K562 (cell line): ENCODE measurements at regions not wholly inside any gene's neighbourhood (a gene's known extent, or its start where the extent isn't known, plus 50 kb on each side); places are given as distances from the start of the nearest gene placed in this dataset.
A peak's percentile ranks its signal among the peaks of the same experiment; 100 is the strongest.

Source experiments
- ATAC-seq: fragments of 200-7000 bp; cut with Tn5 transposase; 3 replicates; pipeline ENCODE4 v1.9.1; 2020; ENCODE audit warnings: moderate library complexity
- BruUV-seq: library from RNA; stranded (reverse); fragments of 400-500 nt; replicated peaks from 2 replicates; lab custom pipeline; 2021; lab: Mats Ljungman, UMichigan
- CTCF ChIA-PET: fragments of 300-600 bp; formaldehyde crosslinking; extraction: SDS; loops from one replicate; lab custom pipeline; 2021; ENCODE audit warnings: low intra/inter-chr PET ratio; lab: Yijun Ruan, JAX
- POLR2A ChIA-PET: fragments of 300-600, 350-650 bp; sonication (Branson Sonifier 250); formaldehyde crosslinking; extraction: SDS; loops from one replicate; lab custom pipeline; 2021; ENCODE audit warnings: antibody characterized with exemption, inconsistent platforms; lab: Yijun Ruan, JAX
- DNase-seq, 4 experiments: peaks; one replicate each; pipeline versions ENCODE4 v3.0.0 to v3.0.0-alpha.2; 2011 to 2018; ENCODE audit warnings: low spot score in 3 of 4, mixed read lengths in 3 of 4; ENCODE audit errors: extremely low read depth in 1 of 4
- FAIRE-seq: peaks from 2 replicates; lab custom pipeline; 2011; peaks lifted over from hg19 to GRCh38; lab: Jason Lieb, UNC
- H2AFZ ChIP-seq: 2 replicates; pipeline ENCODE4 v1.6.0; 2011; ENCODE audit warnings: low read depth, low read length, control low read depth, inconsistent platforms
- H3K27ac ChIP-seq: fragments of 200-600 bp; 3 replicates; pipeline ENCODE4 v1.8.0; 2011; ENCODE audit warnings: low read depth, mild to moderate bottlenecking, control low read depth, inconsistent platforms, low read length, moderate library complexity, mixed read lengths; ENCODE audit errors: extremely low read depth
- H3K27me3 ChIP-seq, 2 experiments: fragments of 300-600 bp in 1 of 2; 2 replicates in 1 of 2; 3 replicates in 1 of 2; pipeline versions ENCODE4 v1.6.0 to v1.8.0; 2011; ENCODE audit warnings: inconsistent platforms in 2 of 2, low read length in 2 of 2, mild to moderate bottlenecking in 1 of 2, mixed read lengths in 1 of 2, moderate library complexity in 1 of 2; ENCODE audit not compliant: control insufficient read depth in 2 of 2, insufficient read depth in 2 of 2
- H3K36me3 ChIP-seq: fragments of 300-600 bp; 3 replicates; pipeline ENCODE4 v1.8.0; 2011; ENCODE audit warnings: mild to moderate bottlenecking, low read length, inconsistent platforms; ENCODE audit not compliant: control insufficient read depth, insufficient read depth
- H3K4me1 ChIP-seq, 2 experiments: fragments of 200-600 bp in 1 of 2; replicated peaks in 1 of 2; 2 replicates in 1 of 2; 3 replicates in 1 of 2; pipeline versions ENCODE4 v1.5.1 to v1.8.0; 2011; ENCODE audit warnings: inconsistent platforms in 2 of 2, low read length in 2 of 2, mild to moderate bottlenecking in 1 of 2, mixed read lengths in 1 of 2, moderate library complexity in 1 of 2; ENCODE audit not compliant: control insufficient read depth in 2 of 2, insufficient read depth in 2 of 2
- H3K4me2 ChIP-seq: 2 replicates; pipeline ENCODE4 v1.6.1; 2011; ENCODE audit warnings: low read length, control low read depth, inconsistent platforms, mixed read lengths; ENCODE audit not compliant: insufficient read depth
- H3K4me3 ChIP-seq: fragments of 200-600 bp; sonication (generic), shearing (Covaris generic); 2 replicates; pipeline ENCODE4 v1.5.1; 2016; ENCODE audit warnings: control low read depth, inconsistent platforms
- H3K79me2 ChIP-seq: fragments of 200-600 bp; 3 replicates; pipeline ENCODE4 v1.8.0; 2011; ENCODE audit warnings: low read length, inconsistent platforms; ENCODE audit not compliant: control insufficient read depth, insufficient read depth
- H3K9ac ChIP-seq, 2 experiments: 2 replicates each; pipeline versions ENCODE4 v1.6.0 to v1.6.1; 2011; ENCODE audit warnings: low read depth in 2 of 2, low read length in 2 of 2, control low read depth in 1 of 2, inconsistent platforms in 1 of 2, mild to moderate bottlenecking in 1 of 2, mixed read lengths in 1 of 2; ENCODE audit not compliant: insufficient read depth in 1 of 2
- H3K9me1 ChIP-seq: one replicate; pipeline ENCODE4 v1.6.0; 2011; ENCODE audit warnings: inconsistent platforms, mild to moderate bottlenecking, low read length, moderate library complexity; ENCODE audit not compliant: control insufficient read depth, insufficient read depth
- H3K9me3 ChIP-seq: replicated peaks from 2 replicates; pipeline ENCODE4 v1.5.1; 2011; ENCODE audit warnings: low read depth, low read length, inconsistent platforms; ENCODE audit not compliant: control insufficient read depth, insufficient read depth
- H4K20me1 ChIP-seq: replicated peaks from 2 replicates; pipeline ENCODE4 v1.6.1; 2011; ENCODE audit warnings: low read length, inconsistent platforms, mixed read lengths; ENCODE audit not compliant: control insufficient read depth, insufficient read depth
- HEY1 ChIP-seq: fragments of 250-450 bp; sonication (Bioruptor Pico); IDR thresholded peaks from 2 replicates; pipeline ENCODE4 v1.5.0; 2020; ENCODE audit warnings: mild to moderate bottlenecking, moderate library complexity, borderline replicate concordance
- NEUROD1 ChIP-seq: fragments of 150-350 bp; IDR thresholded peaks from 2 replicates; pipeline ENCODE4 v1.6.1; 2014; ENCODE audit warnings: borderline replicate concordance, low read length, low read depth; ENCODE audit not compliant: partially characterized antibody
- NR2C2 ChIP-seq, 2 experiments: fragments of 200-800 bp in 1 of 2; sonication (Bioruptor generic) in 1 of 2; sonication (generic) in 1 of 2; formaldehyde crosslinking in 1 of 2; IDR thresholded peaks; 2 replicates each; pipeline versions ENCODE4 v1.6.1 to v1.8.0; 2016 to 2022; ENCODE audit warnings: mild to moderate bottlenecking in 1 of 2, missing compliant biosample characterization in 1 of 2, missing genetic modification characterization in 1 of 2, missing genetic modification reagents in 1 of 2
- RAD21 ChIP-seq, 2 experiments: fragments of 250-450 bp in 1 of 2; fragments of 450-650 bp in 1 of 2; sonication (Bioruptor Pico) in 1 of 2; formaldehyde crosslinking in 1 of 2; IDR thresholded peaks in 1 of 2; conservative IDR thresholded peaks in 1 of 2; 2 replicates each; pipeline versions ENCODE4 v1.4.0 to v1.8.0; 2020 to 2022; ENCODE audit warnings: mild to moderate bottlenecking in 2 of 2, moderate library complexity in 1 of 2
- RNF2 ChIP-seq: sonication (generic); IDR thresholded peaks from 2 replicates; pipeline ENCODE4 v1.6.1; 2016
- TCFL5 ChIP-seq: fragments of 250-450 bp; sonication (Bioruptor Pico); conservative IDR thresholded peaks from 2 replicates; pipeline ENCODE4 v1.6.1; 2021; ENCODE audit warnings: mild to moderate bottlenecking, moderate library complexity, matching md5 sums
- ZNF644 ChIP-seq: fragments of 200-800 bp; sonication (Bioruptor generic); IDR thresholded peaks from 2 replicates; pipeline ENCODE4 v1.6.1; 2016; ENCODE audit warnings: low read depth, missing genetic modification characterization, missing compliant biosample characterization
- WGBS: fragments of 100-300 bp; shearing (Covaris generic); methylation state at CpG from one replicate; pipeline ENCODE4 v1.1.6; 2016; ENCODE audit warnings: low coverage, mixed read lengths; ENCODE audit not compliant: insufficient coverage; ENCODE audit errors: missing lambda C conversion rate; 5-methylcytosine and 5-hydroxymethylcytosine counted together
- in situ Hi-C: fragments of 300-500 bp; cut with MboI; formaldehyde crosslinking; loops from 4 replicates; pipeline ENCODE4 v1.15.0; 2018; ENCODE audit warnings: inconsistent platforms, mixed read lengths
- intact Hi-C: fragments of 100-400 bp; cut with micrococcal nuclease; formaldehyde crosslinking; loops from 2 replicates; pipeline ENCODE4 v1.14.2; 2022

GRCh38 chr2:15788455-15788829 lies 151.9 kb upstream of the MYCN start:
- DNase-seq, result no peak
- no peaks in the 10 kb centered on the region for H3K9me3 ChIP-seq
- POLR2A ChIA-PET, result interaction anchor here (0.6 kb wide), 1 partner anchor 16 kb away, joined by 3 read pairs; no protein-coding TSS in a partner anchor
- no peak overlapping the region; a peak in 1 of 4 replicates for H3K9ac ChIP-seq
- BruUV-seq, result no TSS peak
- H4K20me1 ChIP-seq, result no peaks in the 10 kb centered on the region
- H3K4me2 ChIP-seq, result no peak overlapping the region
- H3K9me1 ChIP-seq, result no peaks in the 10 kb centered on the region
- TF ChIP-seq RNF2 (no peak), ZNF644 (tag) (no peak), HEY1 (CRISPR knock-in tag) (no peak), NR2C2 (CRISPR knock-in tag; IDR thresholded peaks at IDR 0.05) (no peak), NR2C2 (tag; IDR thresholded peaks at IDR 0.05) (0 out of 2 replicates have a peak, but pooled peaks have one; percentile 13), RAD21 (CRISPR knock-in tag; conservative IDR thresholded peaks at IDR 0.05 in 1 of 2, IDR thresholded peaks at IDR 0.05 in 1 of 2) (no peak), TCFL5 (no peak), NEUROD1 (no peak)
- H3K27me3 ChIP-seq, result peaks cover 6 to 44% of the 10 kb centered on the region in 2 experiments; a peak in 4 of 5 replicates
- no peak for ATAC-seq
- no peak overlapping the region for H2AFZ ChIP-seq
- intact Hi-C loops, result no loop called here
- H3K36me3 ChIP-seq, result no peaks in the 10 kb centered on the region
- FAIRE-seq, result no peak
- CTCF ChIA-PET, result no interaction called here
- H3K79me2 ChIP-seq, result no peaks in the 10 kb centered on the region
- 3% methylated on average over 9 of the region's 11 CpGs for WGBS
- H3K4me1 ChIP-seq, result no peaks in the 10 kb centered on the region
- H3K27ac ChIP-seq, result no peak overlapping the region
- in situ Hi-C loops, result no loop called here
- no peak overlapping the region for H3K4me3 ChIP-seq
